ENCODE measurements at regions not wholly inside any gene's neighbourhood (a gene's known extent, or its start where the extent isn't known, plus 50 kb on each side); places are given as distances from the start of the nearest gene placed in this dataset.
"Not testable (repeated sequence)": the region's sequence is repeated elsewhere in the genome, so short reads cannot be mapped to it uniquely, and the experiment has no call there.

DNA sequence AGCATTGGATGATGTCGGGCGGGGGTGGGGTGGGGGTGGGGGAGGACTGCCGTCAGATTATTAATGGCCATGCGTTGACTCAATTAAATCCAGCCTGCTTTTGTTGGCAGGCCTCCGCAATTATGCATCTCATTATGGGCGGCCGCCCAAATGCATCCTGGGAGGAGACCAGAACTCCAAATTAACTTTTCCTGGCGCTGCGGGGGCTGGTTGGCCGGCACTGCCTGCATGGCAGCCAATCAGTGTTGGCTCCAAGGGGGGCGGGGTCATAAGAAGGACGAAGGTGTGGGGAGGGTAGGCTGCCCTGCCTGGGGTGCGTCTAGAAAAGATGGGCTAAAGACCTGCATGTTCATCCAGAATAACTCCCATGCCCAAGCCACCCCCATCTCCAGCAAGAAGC is 83.9 kb upstream of the PAX2 start:
- H3K4me3 Mint-ChIP-seq, result no peak overlapping the region
- no peak for ATAC-seq
- DNase-seq, result no peak
- H3K27ac Mint-ChIP-seq, result no peak overlapping the region
- CTCF ChIA-PET, result no interaction called here
- peaks cover 73% of the 10 kb centered on the region for H3K27me3 Mint-ChIP-seq
- no peaks in the 10 kb centered on the region for H3K9me3 Mint-ChIP-seq (ENCODE audit: low read depth)
- H3K36me3 Mint-ChIP-seq, result peaks cover 4% of the 10 kb centered on the region
- peaks cover 2% of the 10 kb centered on the region for H3K4me1 Mint-ChIP-seq

DNA sequence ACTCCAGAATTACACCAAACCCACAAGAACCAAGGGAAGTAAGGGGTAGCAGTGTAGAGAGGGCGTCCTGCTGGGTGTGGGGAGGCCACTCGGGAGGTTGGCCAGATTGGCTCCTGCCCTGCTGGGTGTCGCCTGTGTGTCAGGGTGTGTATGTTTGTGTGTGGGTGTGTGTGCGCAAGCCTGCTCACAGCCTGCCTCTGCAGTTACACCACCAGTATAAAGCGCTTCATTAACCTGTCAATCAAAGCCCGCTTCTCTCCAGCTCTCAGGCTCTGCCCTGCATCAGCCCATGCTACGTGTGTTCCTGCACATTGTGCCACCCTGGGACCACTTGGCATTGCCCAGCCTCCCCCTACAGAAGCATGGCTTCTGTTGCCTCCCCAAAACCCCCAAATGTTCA is 83.3 kb upstream of the PAX2 start:
- peaks cover 71% of the 10 kb centered on the region for H3K27me3 Mint-ChIP-seq
- H3K4me1 Mint-ChIP-seq, result peaks cover 2% of the 10 kb centered on the region
- no peak for DNase-seq
- H3K4me3 Mint-ChIP-seq, result no peak overlapping the region
- CTCF ChIA-PET, result no interaction called here
- no peaks in the 10 kb centered on the region for H3K9me3 Mint-ChIP-seq (ENCODE audit: low read depth)
- no peak for ATAC-seq
- H3K36me3 Mint-ChIP-seq, result peaks cover 3% of the 10 kb centered on the region
- no peak overlapping the region for H3K27ac Mint-ChIP-seq

DNA sequence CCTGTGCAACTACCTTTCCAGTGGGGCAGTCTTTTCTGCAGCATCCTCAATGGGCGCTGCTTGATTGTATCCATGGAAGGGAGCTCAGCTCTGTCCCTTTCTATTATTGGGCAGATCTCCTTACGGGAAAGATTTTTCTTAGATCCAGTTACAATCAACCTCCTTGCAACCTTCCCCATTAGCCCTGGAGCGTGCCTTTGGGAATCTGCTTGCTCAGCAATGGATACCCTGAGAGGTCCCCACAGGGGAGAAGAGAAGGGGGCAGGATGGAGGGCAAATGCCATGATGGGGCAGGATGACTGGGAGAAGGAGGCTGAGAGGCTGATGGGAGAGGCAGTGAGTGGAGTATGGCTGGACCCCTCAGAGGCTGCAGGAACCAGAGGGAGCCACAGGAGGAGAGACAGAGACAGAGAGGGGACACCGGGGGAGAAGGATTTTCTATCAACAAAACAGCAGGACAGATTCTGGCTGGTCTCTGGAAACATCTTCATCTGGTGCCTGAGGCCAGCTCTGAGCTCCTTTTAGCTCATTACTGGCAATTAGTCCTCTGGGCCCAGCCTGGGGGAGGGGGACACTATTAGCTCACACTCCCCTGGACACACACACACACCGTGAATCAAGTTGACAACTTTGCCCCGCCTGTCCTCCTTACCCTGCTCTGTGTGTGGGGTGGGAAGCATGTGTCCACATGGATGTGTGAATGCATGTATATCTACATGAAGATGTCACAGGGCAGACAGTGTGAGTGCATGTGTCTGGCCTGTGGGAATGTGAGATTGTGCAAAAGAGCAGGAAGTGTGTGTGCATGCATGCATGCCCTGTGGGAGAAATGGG is 80.8 kb upstream of the PAX2 start:
- H3K36me3 Mint-ChIP-seq, result no peaks in the 10 kb centered on the region
- DNase-seq, result no peak
- CTCF ChIA-PET, result no interaction called here
- H3K27me3 Mint-ChIP-seq, result peaks cover 68% of the 10 kb centered on the region
- no peaks in the 10 kb centered on the region for H3K9me3 Mint-ChIP-seq (ENCODE audit: low read depth)
- no peak overlapping the region for H3K4me3 Mint-ChIP-seq
- no peak overlapping the region for H3K27ac Mint-ChIP-seq
- H3K4me1 Mint-ChIP-seq, result no peaks in the 10 kb centered on the region
- ATAC-seq, result no peak

DNA sequence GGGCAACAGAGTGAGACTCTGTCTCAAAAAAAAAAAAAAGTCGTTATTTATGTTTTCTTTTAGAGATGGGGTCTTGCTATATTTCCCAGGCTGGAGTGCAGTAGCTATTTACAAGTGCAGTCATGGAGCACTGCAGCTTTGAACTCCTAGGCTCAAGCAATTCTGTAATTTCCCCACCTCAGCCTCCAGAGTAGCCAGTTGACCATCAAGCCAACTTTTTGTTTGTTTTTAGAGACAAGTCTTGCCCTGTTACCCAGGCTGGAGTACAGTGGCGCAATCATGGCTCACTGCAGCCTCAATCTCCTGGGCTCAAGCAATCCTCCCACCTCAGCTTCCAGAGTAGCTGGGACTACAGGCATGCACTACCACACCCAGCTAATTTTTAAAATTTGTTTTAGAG is 78.7 kb upstream of the PAX2 start:
- not testable (repeated sequence) for H3K9me3 Mint-ChIP-seq (ENCODE audit: low read depth); H3K4me3 Mint-ChIP-seq; H3K36me3 Mint-ChIP-seq; H3K27ac Mint-ChIP-seq; H3K4me1 Mint-ChIP-seq; ATAC-seq; DNase-seq
- CTCF ChIA-PET, result interaction anchor here (1.4 kb wide), 1 partner anchor 12 kb away, joined by 3 read pairs; no protein-coding TSS in a partner anchor
- peaks cover 65% of the 10 kb centered on the region for H3K27me3 Mint-ChIP-seq

DNA sequence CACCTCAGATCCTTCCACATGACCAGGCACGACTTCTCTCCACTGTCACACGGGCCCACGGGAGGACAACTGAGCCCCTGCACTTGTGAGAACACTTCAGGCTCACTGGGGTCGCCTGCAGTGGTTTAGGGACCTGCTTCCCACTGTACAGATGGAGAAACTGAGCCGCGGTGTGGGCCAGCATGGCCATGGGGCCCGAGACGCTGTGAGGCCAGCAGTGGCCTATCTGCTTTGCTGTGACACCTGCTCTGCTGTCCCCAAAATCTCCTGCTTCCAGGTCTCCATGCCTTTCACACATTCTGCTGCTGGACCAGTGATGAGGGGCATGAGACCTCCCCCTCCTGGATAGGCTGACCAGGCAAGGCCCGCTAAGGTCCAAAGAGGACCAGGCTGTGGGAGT is 75.8 kb upstream of the PAX2 start:
- H3K4me3 Mint-ChIP-seq, result no peak overlapping the region
- no peak overlapping the region for H3K27ac Mint-ChIP-seq
- H3K27me3 Mint-ChIP-seq, result peaks cover 71% of the 10 kb centered on the region
- no peaks in the 10 kb centered on the region for H3K36me3 Mint-ChIP-seq
- CTCF ChIA-PET, result interaction anchor here (1.0 to 2.6 kb wide), 4 partner anchors 67 to 209 kb away, joined by 3 to 22 read pairs (median 6); no protein-coding TSS in a partner anchor
- DNase-seq (no peak), ATAC-seq (no peak)
- H3K9me3 Mint-ChIP-seq (ENCODE audit: low read depth), result no peaks in the 10 kb centered on the region
- peaks cover 5% of the 10 kb centered on the region for H3K4me1 Mint-ChIP-seq

DNA sequence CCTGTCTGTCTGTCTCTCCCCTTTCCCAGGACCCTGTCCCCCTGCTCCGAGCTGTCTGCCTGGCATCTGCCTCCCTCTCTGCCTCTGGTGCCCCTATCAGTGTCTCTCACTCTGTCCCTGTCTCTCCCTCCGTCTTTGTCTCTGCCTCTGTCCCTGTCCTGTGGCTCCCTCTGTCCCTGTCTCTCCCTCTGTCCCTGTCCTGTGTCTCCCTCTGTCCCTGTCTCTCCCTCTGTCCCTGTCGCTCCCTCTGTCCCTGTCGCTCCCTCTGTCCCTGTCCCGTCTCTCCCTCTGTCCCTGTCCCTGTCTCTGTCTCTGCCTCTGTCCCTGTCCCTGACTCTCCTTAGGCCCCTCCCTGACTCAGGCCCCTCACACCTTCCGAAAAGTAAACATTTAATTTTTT is 75.0 kb upstream of the PAX2 start:
- H3K36me3 Mint-ChIP-seq, result no peaks in the 10 kb centered on the region
- no peak overlapping the region for H3K27ac Mint-ChIP-seq
- peaks cover 68% of the 10 kb centered on the region for H3K27me3 Mint-ChIP-seq
- DNase-seq (no peak), ATAC-seq (no peak)
- peaks cover 5% of the 10 kb centered on the region for H3K4me1 Mint-ChIP-seq
- no peak overlapping the region for H3K4me3 Mint-ChIP-seq
- CTCF ChIA-PET, result interaction anchor here (0.7 to 2.6 kb wide), 7 partner anchors 66 to 348 kb away, joined by 3 to 22 read pairs (median 4); no protein-coding TSS in a partner anchor
- no peaks in the 10 kb centered on the region for H3K9me3 Mint-ChIP-seq (ENCODE audit: low read depth)

DNA sequence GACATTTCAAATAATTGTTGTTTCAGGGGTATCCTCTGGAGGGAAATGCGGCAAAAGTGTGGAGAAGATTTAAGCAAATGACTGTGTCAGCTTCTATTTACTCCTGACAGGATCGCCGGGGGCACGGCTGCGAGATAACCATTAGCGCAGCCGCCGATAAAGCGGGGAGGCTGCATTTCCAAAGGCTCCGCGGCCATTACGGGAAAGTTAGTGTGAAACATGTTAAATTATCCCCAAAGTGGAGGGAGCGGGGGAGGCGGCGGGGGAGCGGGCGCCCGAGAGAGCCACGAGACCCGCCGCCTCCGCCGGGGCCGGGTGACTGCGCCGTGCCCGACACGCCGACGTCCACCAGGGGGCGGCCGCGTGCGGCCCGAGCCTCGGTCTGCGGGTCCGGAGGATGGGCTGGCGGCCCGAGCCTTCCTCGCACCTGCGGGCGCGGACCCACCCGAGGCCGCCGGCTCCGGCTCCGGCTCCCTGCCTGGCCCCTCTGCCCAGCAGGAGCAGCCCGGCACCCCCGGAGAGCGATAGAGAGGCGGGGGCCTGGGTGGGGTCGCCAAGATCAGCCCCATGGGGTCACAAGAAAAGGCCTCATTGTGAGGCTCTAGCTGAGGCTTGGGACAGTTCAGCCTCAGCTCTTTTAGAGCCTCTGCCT is 74.4 kb upstream of the PAX2 start:
- DNase-seq, result peak; percentile 64
- Mint-ChIP-seq H3K27ac (no peak overlapping the region), H3K4me1 (peaks cover 5% of the 10 kb centered on the region), H3K36me3 (no peaks in the 10 kb centered on the region), H3K9me3 (ENCODE audit: low read depth) (no peaks in the 10 kb centered on the region), H3K4me3 (no peak overlapping the region), H3K27me3 (peaks cover 68% of the 10 kb centered on the region)
- CTCF ChIA-PET, result interaction anchor here (0.7 to 2.6 kb wide), 8 partner anchors 65 to 347 kb away, joined by 3 to 22 read pairs (median 4); no protein-coding TSS in a partner anchor
- ATAC-seq, result peak; percentile 97

DNA sequence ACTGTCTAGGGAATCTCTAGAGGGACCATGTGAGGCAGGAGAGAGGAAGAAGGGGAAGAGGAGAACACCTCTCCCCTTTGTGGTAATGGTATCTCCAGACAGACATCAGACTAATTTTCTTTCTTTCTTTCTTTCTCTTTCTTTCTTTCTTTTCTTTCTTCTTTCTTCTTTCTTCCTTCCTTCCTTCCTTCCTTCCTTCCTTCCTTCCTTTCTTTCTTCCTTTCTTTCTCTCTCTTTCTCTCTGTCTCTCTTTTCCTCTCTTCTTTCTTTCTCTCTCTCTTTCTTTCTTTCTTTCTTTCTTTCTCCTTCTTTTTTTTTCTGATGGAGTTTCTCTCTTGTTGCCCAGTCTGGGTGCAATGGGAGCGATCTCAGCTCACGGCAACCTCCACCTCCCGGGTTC is 73.2 kb upstream of the PAX2 start:
- H3K9me3 Mint-ChIP-seq (ENCODE audit: low read depth), result no peaks in the 10 kb centered on the region
- CTCF ChIA-PET, result interaction anchor here (0.8 to 2.6 kb wide), 3 partner anchors 71 to 206 kb away, joined by 4 to 22 read pairs (median 5); no protein-coding TSS in a partner anchor
- ATAC-seq (no peak), DNase-seq (no peak)
- peaks cover 5% of the 10 kb centered on the region for H3K4me1 Mint-ChIP-seq
- H3K27ac Mint-ChIP-seq, result no peak overlapping the region
- no peaks in the 10 kb centered on the region for H3K36me3 Mint-ChIP-seq
- H3K4me3 Mint-ChIP-seq, result no peak overlapping the region
- peaks cover 66% of the 10 kb centered on the region for H3K27me3 Mint-ChIP-seq

DNA sequence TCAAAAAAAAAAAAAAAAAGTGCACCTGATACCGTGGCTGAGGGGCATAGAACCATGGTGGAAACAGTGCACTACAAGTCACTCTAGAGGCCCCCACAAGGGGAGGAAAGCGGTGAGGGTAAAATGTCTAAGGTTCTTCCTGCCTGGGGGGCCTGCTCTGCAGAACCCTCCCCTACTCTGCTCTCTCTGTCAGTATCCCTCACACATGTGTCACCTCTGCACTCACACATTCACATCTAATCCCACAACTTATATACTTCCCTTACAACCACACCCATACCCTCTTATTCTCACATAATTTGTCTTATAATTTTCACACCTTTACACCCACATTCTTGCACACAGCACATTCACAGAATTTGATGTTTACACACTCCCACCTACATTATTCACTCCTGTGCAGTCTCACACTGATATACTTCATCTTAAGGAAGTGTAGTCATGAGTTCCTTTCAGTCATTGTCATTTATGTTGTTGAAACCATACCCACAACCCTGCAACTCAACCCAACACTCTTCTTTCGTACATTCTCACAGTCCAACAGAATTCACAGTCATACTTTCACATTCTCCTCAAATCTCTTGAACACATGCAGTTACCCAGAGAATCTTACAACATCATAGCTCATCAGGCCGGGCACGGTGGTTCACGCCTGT is 68.0 kb upstream of the PAX2 start:
- CTCF ChIA-PET, result no interaction called here

DNA sequence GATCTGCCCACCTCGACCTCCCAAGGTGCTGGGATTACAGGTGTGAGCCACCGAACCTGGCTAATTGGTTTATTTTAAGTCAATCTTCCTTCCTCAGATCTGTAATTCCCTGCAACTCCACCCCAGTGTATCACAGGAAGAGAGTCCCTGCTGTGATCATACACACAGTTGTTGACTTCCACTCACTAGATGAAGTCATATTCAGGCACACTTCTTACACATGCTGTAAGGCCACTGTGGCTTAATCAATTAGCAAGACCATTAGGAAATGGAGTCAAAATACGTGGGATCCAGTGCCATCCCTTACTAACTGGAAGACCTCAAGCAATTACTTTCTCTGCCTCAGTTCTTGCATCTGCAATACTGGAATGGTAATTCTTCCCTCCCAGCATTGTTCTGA is 66.1 kb upstream of the PAX2 start:
- CTCF ChIA-PET, result interaction anchor here (0.6 kb wide), 1 partner anchor 66 kb away, joined by 3 read pairs; no protein-coding TSS in a partner anchor
- no peaks in the 10 kb centered on the region for H3K36me3 Mint-ChIP-seq
- no peak for ATAC-seq
- DNase-seq, result no peak
- no peaks in the 10 kb centered on the region for H3K9me3 Mint-ChIP-seq (ENCODE audit: low read depth)
- no peak overlapping the region for H3K4me3 Mint-ChIP-seq
- no peak overlapping the region for H3K27ac Mint-ChIP-seq
- H3K4me1 Mint-ChIP-seq, result no peaks in the 10 kb centered on the region
- H3K27me3 Mint-ChIP-seq, result peaks cover 55% of the 10 kb centered on the region

More for the DNA sequence above, 68.0 kb upstream of the PAX2 start:
- H3K36me3 Mint-ChIP-seq, result no peaks in the 10 kb centered on the region
- ATAC-seq (no peak), DNase-seq (no peak)
- H3K27ac Mint-ChIP-seq, result no peak overlapping the region
- H3K4me1 Mint-ChIP-seq, result no peaks in the 10 kb centered on the region
- no peaks in the 10 kb centered on the region for H3K9me3 Mint-ChIP-seq (ENCODE audit: low read depth)
- peaks cover 57% of the 10 kb centered on the region for H3K27me3 Mint-ChIP-seq
- H3K4me3 Mint-ChIP-seq, result no peak overlapping the region

DNA sequence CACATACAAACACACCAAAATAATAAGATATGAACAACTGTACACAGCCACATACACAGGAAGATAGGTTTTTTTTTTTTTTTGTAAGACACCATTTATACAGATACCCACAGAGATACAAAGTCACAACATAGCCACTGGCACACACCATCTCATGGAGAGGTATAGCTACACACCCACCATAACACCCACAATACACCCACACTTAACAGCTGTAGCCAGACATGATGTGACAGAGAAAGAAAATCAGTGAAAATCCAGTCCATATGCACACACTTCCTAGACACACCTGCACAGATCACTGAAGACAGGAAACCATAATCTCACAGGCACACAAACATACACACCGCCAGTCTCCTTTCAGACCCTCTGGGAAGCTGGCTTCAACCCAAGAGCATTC is 62.4 kb upstream of the PAX2 start:
- H3K27me3 Mint-ChIP-seq, result peaks cover 81% of the 10 kb centered on the region
- no peak overlapping the region for H3K27ac Mint-ChIP-seq
- no peaks in the 10 kb centered on the region for H3K4me1 Mint-ChIP-seq
- no peaks in the 10 kb centered on the region for H3K9me3 Mint-ChIP-seq (ENCODE audit: low read depth)
- no peaks in the 10 kb centered on the region for H3K36me3 Mint-ChIP-seq
- ATAC-seq, result no peak
- CTCF ChIA-PET, result no interaction called here
- H3K4me3 Mint-ChIP-seq, result no peak overlapping the region
- no peak for DNase-seq

DNA sequence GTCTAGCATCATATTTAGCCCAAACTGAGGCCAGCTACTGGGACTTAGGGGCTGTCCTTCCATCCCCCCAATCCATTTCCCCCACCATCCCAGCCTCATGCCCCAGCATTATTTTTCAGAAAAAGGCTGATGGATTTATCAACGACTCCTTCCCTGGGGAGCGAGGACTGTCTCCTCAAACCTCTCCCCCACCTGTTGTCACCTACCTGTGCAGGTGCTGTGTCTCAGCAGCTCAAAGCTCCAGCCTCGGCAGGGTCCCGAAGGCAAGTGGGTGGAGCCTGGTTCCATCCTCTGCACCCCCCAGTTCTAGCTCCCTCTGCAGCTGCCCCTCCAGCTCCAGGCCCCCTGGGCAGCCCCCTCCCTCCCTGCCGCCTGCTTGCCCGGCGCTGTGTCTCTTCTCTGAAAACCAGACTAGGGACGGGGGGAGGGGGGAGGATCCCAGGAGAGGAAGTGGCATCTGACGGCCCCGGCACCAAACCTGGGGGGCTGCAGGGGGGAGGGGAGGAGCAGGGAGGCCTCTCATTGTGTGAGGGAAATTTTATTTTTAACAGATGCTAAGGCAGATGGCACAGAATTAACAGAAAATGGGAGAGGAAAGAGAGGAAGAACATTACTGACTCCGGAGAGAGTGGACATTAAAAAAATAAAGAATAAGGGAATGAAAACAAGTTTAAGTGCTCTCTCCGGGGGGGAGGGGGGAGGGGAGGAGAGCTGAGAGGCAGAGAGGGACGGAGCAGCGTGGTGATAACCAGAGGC is 61.7 kb upstream of the PAX2 start:
- H3K4me1 Mint-ChIP-seq, result no peaks in the 10 kb centered on the region

DNA sequence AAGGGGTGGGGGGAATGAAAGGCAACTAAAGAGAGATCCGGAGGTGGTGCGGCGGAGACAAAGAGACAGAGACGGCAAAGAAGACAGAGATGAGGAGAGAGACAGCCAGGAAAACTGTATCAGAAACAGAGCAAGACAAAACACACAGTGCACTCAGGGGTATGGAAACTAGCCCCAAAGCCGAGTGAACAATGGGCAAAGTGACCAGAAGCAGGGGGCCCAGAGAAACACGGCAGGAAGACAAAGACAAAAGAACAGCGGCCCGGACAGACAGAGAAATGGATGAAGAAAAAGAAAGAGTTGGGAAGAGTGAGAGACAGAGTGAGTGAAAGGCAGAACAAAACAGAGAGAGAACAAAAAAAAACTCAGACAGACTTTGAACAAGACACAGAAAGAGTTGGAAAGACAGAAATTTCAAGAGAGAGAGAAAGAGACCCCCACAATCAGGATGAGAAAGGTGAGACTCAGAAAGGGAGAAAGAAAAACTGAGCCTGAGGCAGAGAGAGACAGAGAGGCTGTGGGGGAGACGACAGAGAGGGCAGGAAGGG is 60.6 kb upstream of the PAX2 start:
- no peak for DNase-seq
- Mint-ChIP-seq H3K9me3 (ENCODE audit: low read depth) (no peaks in the 10 kb centered on the region), H3K27ac (no peak overlapping the region), H3K27me3 (peaks cover 85% of the 10 kb centered on the region), H3K4me1 (no peaks in the 10 kb centered on the region), H3K36me3 (no peaks in the 10 kb centered on the region), H3K4me3 (no peak overlapping the region)
- no peak for ATAC-seq
- CTCF ChIA-PET, result no interaction called here

More for the DNA sequence above, 61.7 kb upstream of the PAX2 start:
- CTCF ChIA-PET, result no interaction called here
- H3K27me3 Mint-ChIP-seq, result peaks cover 83% of the 10 kb centered on the region
- no peaks in the 10 kb centered on the region for H3K9me3 Mint-ChIP-seq (ENCODE audit: low read depth)
- no peak for ATAC-seq
- no peak for DNase-seq
- H3K4me3 Mint-ChIP-seq, result no peak overlapping the region
- no peaks in the 10 kb centered on the region for H3K36me3 Mint-ChIP-seq
- H3K27ac Mint-ChIP-seq, result no peak overlapping the region

Measured in activated CD8-positive, alpha-beta memory T cell treated with anti-CD3 and anti-CD28 coated beads, Interleukin-2, amount 10 ng/mL, durations not matched to agents 7 days and 5 days (primary cell).